ENCODE measurements at regions not wholly inside any gene's neighbourhood (a gene's known extent, or its start where the extent isn't known, plus 50 kb on each side); places are given as distances from the start of the nearest gene placed in this dataset.

- TF ChIP-seq, protein P1, sequence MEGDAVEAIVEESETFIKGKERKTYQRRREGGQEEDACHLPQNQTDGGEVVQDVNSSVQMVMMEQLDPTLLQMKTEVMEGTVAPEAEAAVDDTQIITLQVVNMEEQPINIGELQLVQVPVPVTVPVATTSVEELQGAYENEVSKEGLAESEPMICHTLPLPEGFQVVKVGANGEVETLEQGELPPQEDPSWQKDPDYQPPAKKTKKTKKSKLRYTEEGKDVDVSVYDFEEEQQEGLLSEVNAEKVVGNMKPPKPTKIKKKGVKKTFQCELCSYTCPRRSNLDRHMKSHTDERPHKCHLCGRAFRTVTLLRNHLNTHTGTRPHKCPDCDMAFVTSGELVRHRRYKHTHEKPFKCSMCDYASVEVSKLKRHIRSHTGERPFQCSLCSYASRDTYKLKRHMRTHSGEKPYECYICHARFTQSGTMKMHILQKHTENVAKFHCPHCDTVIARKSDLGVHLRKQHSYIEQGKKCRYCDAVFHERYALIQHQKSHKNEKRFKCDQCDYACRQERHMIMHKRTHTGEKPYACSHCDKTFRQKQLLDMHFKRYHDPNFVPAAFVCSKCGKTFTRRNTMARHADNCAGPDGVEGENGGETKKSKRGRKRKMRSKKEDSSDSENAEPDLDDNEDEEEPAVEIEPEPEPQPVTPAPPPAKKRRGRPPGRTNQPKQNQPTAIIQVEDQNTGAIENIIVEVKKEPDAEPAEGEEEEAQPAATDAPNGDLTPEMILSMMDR (IDR thresholded peaks at IDR 0.05): no peak
- no peak for TF ChIP-seq EP300 (IDR thresholded peaks at IDR 0.05)
- no peak for TF ChIP-seq POLR2A (IDR thresholded peaks at IDR 0.05)
These were observed 204.2 kb upstream of the CASK start for GRCh38 chrX:42127563-42127962.

All from ovary (tissue), 3 donors.